Endodermal cell (in vitro differentiated cells): ENCODE measurements at regions not wholly inside any gene's neighbourhood (a gene's known extent, or its start where the extent isn't known, plus 50 kb on each side); places are given as distances from the start of the nearest gene placed in this dataset.
A peak's percentile ranks its signal among the peaks of the same experiment; 100 is the strongest.

ENCODE experiments used
- DNase-seq: peaks from one replicate; pipeline ENCODE4 v3.0.0-alpha.2; 2017
- H3K27ac ChIP-seq: 2 replicates; pipeline ENCODE4 v1.5.1; 2013; ENCODE audit warnings: mild to moderate bottlenecking, low read depth, low read length, moderate library complexity
- H3K27me3 ChIP-seq: 2 replicates; pipeline ENCODE4 v1.6.1; 2013; ENCODE audit warnings: mild to moderate bottlenecking, low read length, moderate library complexity; ENCODE audit not compliant: insufficient read depth, control insufficient read depth, poor library complexity, severe bottlenecking
- H3K36me3 ChIP-seq: 2 replicates; pipeline ENCODE4 v1.7.0; 2013; ENCODE audit warnings: mild to moderate bottlenecking, low read length, moderate library complexity; ENCODE audit not compliant: control insufficient read depth, insufficient read depth
- H3K4me1 ChIP-seq: one replicate; pipeline ENCODE4 v1.7.0; 2013; ENCODE audit warnings: low read length; ENCODE audit not compliant: control insufficient read depth, insufficient read depth
- H3K4me3 ChIP-seq: 2 replicates; pipeline ENCODE4 v1.5.1; 2013; ENCODE audit warnings: mild to moderate bottlenecking, low read length, moderate library complexity
- H3K9ac ChIP-seq: 2 replicates; pipeline ENCODE4 v1.6.1; 2013; ENCODE audit warnings: mild to moderate bottlenecking, low read length, moderate library complexity; ENCODE audit not compliant: poor library complexity, severe bottlenecking; ENCODE audit errors: extremely low read depth
- H3K9me3 ChIP-seq: 2 replicates; pipeline ENCODE4 v1.6.1; 2013; ENCODE audit warnings: mild to moderate bottlenecking, low read length, moderate library complexity; ENCODE audit not compliant: control insufficient read depth
- H3K27ac Mint-ChIP-seq: 2 replicates; pipeline ENCODE4 v1.8.0; 2020; ENCODE audit warnings: mixed read lengths
- H3K27me3 Mint-ChIP-seq: 2 replicates; pipeline ENCODE4 v1.8.0; 2021; ENCODE audit warnings: mild to moderate bottlenecking, mixed read lengths; ENCODE audit not compliant: insufficient read depth
- H3K36me3 Mint-ChIP-seq: 2 replicates; pipeline ENCODE4 v1.8.0; 2020; ENCODE audit warnings: low read depth, mixed read lengths
- H3K4me1 Mint-ChIP-seq: 2 replicates; pipeline ENCODE4 v1.8.0; 2020; ENCODE audit warnings: mixed read lengths
- H3K4me3 Mint-ChIP-seq: 2 replicates; pipeline ENCODE4 v1.8.0; 2020; ENCODE audit warnings: mild to moderate bottlenecking, moderate library complexity, mixed read lengths
- H3K9me3 Mint-ChIP-seq: 2 replicates; pipeline ENCODE4 v1.8.0; 2020; ENCODE audit warnings: mild to moderate bottlenecking, mixed read lengths
- WGBS, 2 experiments: methylation state at CpG; one replicate each; pipeline versions ENCODE4 v1.1.5 to v1.1.7; 2013; ENCODE audit warnings: missing lambda C conversion rate in 2 of 2, mixed read lengths in 1 of 2; ENCODE audit not compliant: insufficient coverage in 1 of 2, insufficient read length in 1 of 2; 5-methylcytosine and 5-hydroxymethylcytosine counted together
- TF ChIP-seq, protein P1 (sequence below): fragments of 200-600 bp; sonication (generic); conservative IDR thresholded peaks from 2 replicates; pipeline ENCODE4 v1.5.0; 2021; ENCODE audit warnings: antibody characterized with exemption, mild to moderate bottlenecking

DNA sequence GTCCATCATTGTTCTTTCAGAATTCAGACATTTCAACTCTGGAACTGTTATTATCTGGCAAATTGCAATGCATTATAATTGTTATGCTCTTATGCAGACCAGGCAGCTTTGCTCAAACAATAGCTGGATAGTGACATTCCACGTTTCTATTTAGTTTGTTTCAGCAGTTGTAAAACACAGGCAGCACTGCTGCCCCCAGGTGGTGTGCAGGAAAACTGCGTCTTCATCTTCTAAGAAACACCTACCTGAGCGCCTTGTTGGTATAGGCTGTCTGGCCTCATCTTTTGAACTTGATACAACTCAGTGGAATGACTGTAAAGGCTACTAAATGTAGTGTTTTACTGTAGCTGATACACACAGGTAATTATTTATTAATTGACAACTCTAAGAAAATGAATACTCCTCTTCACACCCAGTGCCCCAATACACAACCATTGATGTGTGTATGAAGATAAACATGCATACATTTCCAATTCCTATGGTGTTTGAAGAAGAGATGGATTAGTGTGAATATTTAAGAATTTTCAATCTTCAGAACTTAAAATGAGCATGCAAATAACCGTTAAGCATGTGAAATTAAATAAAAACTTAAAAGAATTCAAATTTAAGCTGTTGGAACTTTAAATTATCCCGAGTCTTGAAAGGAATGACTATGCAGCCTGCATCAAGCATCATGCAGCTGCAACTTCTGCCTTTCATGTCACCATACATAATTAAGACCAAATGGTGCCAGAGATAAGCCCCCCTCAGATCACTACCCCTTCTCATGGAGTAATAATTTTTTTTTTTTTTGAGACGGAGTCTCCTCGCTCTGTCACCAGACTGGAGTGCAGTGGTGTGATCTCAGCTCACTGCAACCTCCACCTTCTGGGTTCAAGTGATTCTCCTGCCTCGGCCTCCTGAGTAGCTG lies 85.6 kb downstream of the CD8B2 start:
- no peaks in the 10 kb centered on the region for H3K36me3 ChIP-seq
- peak; percentile 75 for DNase-seq
- H3K27me3 Mint-ChIP-seq, result peaks cover 10% of the 10 kb centered on the region
- no peaks in the 10 kb centered on the region for H3K36me3 Mint-ChIP-seq
- no peak overlapping the region for H3K4me3 Mint-ChIP-seq
- 51 to 83% methylated on average over 3 to 8 of the region's 8 CpGs for WGBS, 2 experiments
- no peaks in the 10 kb centered on the region for H3K27me3 ChIP-seq
- H3K4me3 ChIP-seq, result no peak overlapping the region
- H3K9me3 ChIP-seq, result no peaks in the 10 kb centered on the region
- no peaks in the 10 kb centered on the region for H3K9me3 Mint-ChIP-seq
- peaks cover 3% of the 10 kb centered on the region for H3K4me1 ChIP-seq
- peaks cover 4% of the 10 kb centered on the region for H3K4me1 Mint-ChIP-seq
- H3K9ac ChIP-seq, result no peak overlapping the region
- no peak overlapping the region for H3K27ac ChIP-seq
- no peak overlapping the region for H3K27ac Mint-ChIP-seq
- TF ChIP-seq, protein P1, sequence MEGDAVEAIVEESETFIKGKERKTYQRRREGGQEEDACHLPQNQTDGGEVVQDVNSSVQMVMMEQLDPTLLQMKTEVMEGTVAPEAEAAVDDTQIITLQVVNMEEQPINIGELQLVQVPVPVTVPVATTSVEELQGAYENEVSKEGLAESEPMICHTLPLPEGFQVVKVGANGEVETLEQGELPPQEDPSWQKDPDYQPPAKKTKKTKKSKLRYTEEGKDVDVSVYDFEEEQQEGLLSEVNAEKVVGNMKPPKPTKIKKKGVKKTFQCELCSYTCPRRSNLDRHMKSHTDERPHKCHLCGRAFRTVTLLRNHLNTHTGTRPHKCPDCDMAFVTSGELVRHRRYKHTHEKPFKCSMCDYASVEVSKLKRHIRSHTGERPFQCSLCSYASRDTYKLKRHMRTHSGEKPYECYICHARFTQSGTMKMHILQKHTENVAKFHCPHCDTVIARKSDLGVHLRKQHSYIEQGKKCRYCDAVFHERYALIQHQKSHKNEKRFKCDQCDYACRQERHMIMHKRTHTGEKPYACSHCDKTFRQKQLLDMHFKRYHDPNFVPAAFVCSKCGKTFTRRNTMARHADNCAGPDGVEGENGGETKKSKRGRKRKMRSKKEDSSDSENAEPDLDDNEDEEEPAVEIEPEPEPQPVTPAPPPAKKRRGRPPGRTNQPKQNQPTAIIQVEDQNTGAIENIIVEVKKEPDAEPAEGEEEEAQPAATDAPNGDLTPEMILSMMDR, result peak; percentile 89

DNA sequence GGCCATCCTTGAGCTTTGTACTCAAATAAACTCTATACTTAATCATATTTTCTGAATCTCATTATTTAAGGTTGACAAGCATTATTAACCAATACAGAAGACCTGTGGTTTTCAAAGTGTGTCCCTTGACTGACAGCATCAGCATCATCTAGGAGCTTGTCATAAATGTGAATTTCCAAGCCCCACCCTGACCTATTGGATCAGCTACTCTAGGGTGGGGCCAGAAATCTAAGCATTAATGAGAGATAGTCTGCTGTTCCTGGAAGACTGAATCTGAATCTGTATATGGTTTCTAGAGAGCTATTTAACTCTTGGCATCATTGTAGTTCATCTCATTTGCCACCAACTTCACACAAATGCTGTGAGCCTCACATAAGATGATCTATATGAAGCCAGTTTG lies 86.6 kb downstream of the CD8B2 start:
- no peak overlapping the region for H3K4me3 ChIP-seq
- H3K4me1 ChIP-seq, result peaks cover 3% of the 10 kb centered on the region
- no peak for DNase-seq
- Mint-ChIP-seq H3K4me1 (peaks cover 4% of the 10 kb centered on the region), H3K9me3 (no peaks in the 10 kb centered on the region), H3K27ac (no peak overlapping the region), H3K4me3 (no peak overlapping the region), H3K27me3 (peaks cover 12% of the 10 kb centered on the region), H3K36me3 (no peaks in the 10 kb centered on the region)
- H3K9ac ChIP-seq, result no peak overlapping the region
- no peaks in the 10 kb centered on the region for H3K36me3 ChIP-seq
- H3K27ac ChIP-seq, result no peak overlapping the region
- TF ChIP-seq, protein P1, result no peak
- no peaks in the 10 kb centered on the region for H3K27me3 ChIP-seq
- H3K9me3 ChIP-seq, result no peaks in the 10 kb centered on the region

DNA sequence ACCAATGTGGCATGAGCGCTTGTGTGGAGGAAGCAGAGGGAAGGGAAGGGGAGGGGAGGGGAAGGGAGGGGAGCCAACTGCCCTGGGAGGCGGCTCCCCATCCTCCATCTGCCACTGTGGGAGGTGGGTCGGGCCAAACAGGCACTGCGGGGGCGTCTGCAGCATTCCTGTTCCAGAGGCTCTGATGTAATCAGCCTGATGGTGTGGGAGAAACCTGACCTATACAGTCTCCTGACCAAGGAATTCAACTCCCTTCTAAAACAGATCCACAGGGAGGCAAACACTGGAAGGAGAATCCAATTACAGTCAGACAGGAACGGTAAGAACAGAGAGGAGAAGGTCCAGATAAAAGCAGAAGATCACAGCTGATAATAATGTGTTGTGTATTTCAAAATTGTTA lies 88.8 kb downstream of the CD8B2 start:
- DNase-seq, result peak; percentile 81
- WGBS, 2 experiments, result 0 to 39% methylated on average over 1 to 6 of the region's 6 CpGs
- Mint-ChIP-seq H3K36me3 (no peaks in the 10 kb centered on the region), H3K4me3 (no peak overlapping the region), H3K4me1 (peaks cover 4% of the 10 kb centered on the region), H3K27me3 (peaks cover 19% of the 10 kb centered on the region), H3K27ac (no peak overlapping the region), H3K9me3 (no peaks in the 10 kb centered on the region)
- Histone ChIP-seq H3K4me3 (no peak overlapping the region), H3K27ac (no peak overlapping the region), H3K36me3 (no peaks in the 10 kb centered on the region), H3K4me1 (peaks cover 3% of the 10 kb centered on the region), H3K9ac (no peak overlapping the region), H3K27me3 (peaks cover 5% of the 10 kb centered on the region), H3K9me3 (no peaks in the 10 kb centered on the region)
- TF ChIP-seq, protein P1, result no peak
